Erythroblast (primary cell): ENCODE measurements at regions not wholly inside any gene's neighbourhood (a gene's known extent, or its start where the extent isn't known, plus 50 kb on each side); places are given as distances from the start of the nearest gene placed in this dataset.

Experiments used
- DNase-seq, 2 experiments: peaks; one replicate each; lab custom pipeline; 2025; lab: John Stamatoyannopoulos, UW
- GATA1 ChIP-seq: IDR thresholded peaks from 2 replicates; pipeline ENCODE4 v1.6.1; 2011; ENCODE audit warnings: low read depth, mild to moderate bottlenecking, control low read depth, low read length, moderate library complexity
- POLR2A ChIP-seq: IDR thresholded peaks from 2 replicates; pipeline ENCODE4 v1.6.1; 2011; ENCODE audit warnings: mild to moderate bottlenecking, low read length

GRCh38 chr12:76268267-76268666, 79.9 kb downstream of the BBS10 start:
- TF ChIP-seq GATA1 (no peak), POLR2A (no peak)
- DNase-seq = no peak

GRCh38 chr12:76266797-76267196, 81.4 kb downstream of the BBS10 start:
- no peak for DNase-seq
- TF ChIP-seq POLR2A = no peak
- TF ChIP-seq GATA1 = no peak

- no peak for DNase-seq
- no peak for TF ChIP-seq POLR2A
- TF ChIP-seq GATA1 = no peak
Measured at GRCh38 chr12:76265424-76266180, 82.6 kb downstream of the BBS10 start.

- TF ChIP-seq POLR2A (no peak), GATA1 (no peak)
- no peak for DNase-seq
Measured at GRCh38 chr12:76264611-76265012, 83.6 kb downstream of the BBS10 start.

- DNase-seq = no peak
- TF ChIP-seq POLR2A (no peak), GATA1 (no peak)
Measured at GRCh38 chr12:76263696-76264095, 84.5 kb downstream of the BBS10 start.

- TF ChIP-seq GATA1 = no peak
- TF ChIP-seq POLR2A = no peak
- DNase-seq = no peak
Measured at GRCh38 chr12:76260390-76260748, 87.8 kb downstream of the BBS10 start.

GRCh38 chr12:76259660-76260389, 88.4 kb downstream of the BBS10 start:
- no peak for TF ChIP-seq POLR2A
- TF ChIP-seq GATA1 = no peak
- no peak for DNase-seq

GRCh38 chr12:76259106-76259505, 89.1 kb downstream of the BBS10 start:
- no peak for DNase-seq
- no peak for TF ChIP-seq GATA1
- TF ChIP-seq POLR2A = no peak

- no peak for DNase-seq
- TF ChIP-seq GATA1 (no peak), POLR2A (no peak)
Measured at GRCh38 chr12:76256904-76257303, 91.3 kb downstream of the BBS10 start.

- no peak for DNase-seq
- no peak for TF ChIP-seq POLR2A
Measured at GRCh38 chr12:76256321-76256720, 91.9 kb downstream of the BBS10 start.

- no peak for DNase-seq
- no peak for TF ChIP-seq POLR2A
- TF ChIP-seq GATA1 = no peak
Measured at GRCh38 chr12:76255692-76256091, 92.5 kb downstream of the BBS10 start.

GRCh38 chr12:76255281-76255680, 92.9 kb downstream of the BBS10 start:
- TF ChIP-seq POLR2A (no peak), GATA1 (no peak)
- DNase-seq = no peak

GRCh38 chr12:76252031-76252430, 96.2 kb downstream of the BBS10 start:
- no peak for TF ChIP-seq POLR2A
- no peak for TF ChIP-seq GATA1
- DNase-seq = no peak

- no peak for DNase-seq
- TF ChIP-seq GATA1 = no peak
- TF ChIP-seq POLR2A = no peak
Measured at GRCh38 chr12:76250256-76250655, 98.0 kb downstream of the BBS10 start.

GRCh38 chr12:76249501-76249900, 98.7 kb downstream of the BBS10 start:
- no peak for DNase-seq
- TF ChIP-seq GATA1 (no peak), POLR2A (no peak)
